ENCODE measurements at regions not wholly inside any gene's neighbourhood (a gene's known extent, or its start where the extent isn't known, plus 50 kb on each side); places are given as distances from the start of the nearest gene placed in this dataset.
A peak's percentile ranks its signal among the peaks of the same experiment; 100 is the strongest.
"Not testable (repeated sequence)": the region's sequence is repeated elsewhere in the genome, so short reads cannot be mapped to it uniquely, and the experiment has no call there.

- DNase-seq, result no peak
Measured at GRCh38 chr18:59848002-59848401, 51.8 kb upstream of the PMAIP1 start.

- DNase-seq, result not testable (repeated sequence)
Measured at GRCh38 chr18:59847491-59847846, 52.3 kb upstream of the PMAIP1 start.

- DNase-seq, result no peak
Measured at GRCh38 chr18:59846814-59847490, 52.8 kb upstream of the PMAIP1 start.

- DNase-seq, result no peak
Measured at GRCh38 chr18:59842947-59843346, 56.8 kb upstream of the PMAIP1 start.

GRCh38 chr18:59839931-59840685 is 59.7 kb upstream of the PMAIP1 start:
- no peak for DNase-seq

GRCh38 chr18:59839246-59839645 is 60.5 kb upstream of the PMAIP1 start:
- DNase-seq, result no peak

- peak in 1 of 2 experiments; percentile 15 for DNase-seq
Measured at GRCh38 chr18:59837586-59837985, 62.2 kb upstream of the PMAIP1 start.

GRCh38 chr18:59835605-59836379 is 64.0 kb upstream of the PMAIP1 start:
- no peak for DNase-seq

GRCh38 chr18:59834267-59834666 is 65.5 kb upstream of the PMAIP1 start:
- no peak for DNase-seq

GRCh38 chr18:59833785-59834184 is 66.0 kb upstream of the PMAIP1 start:
- no peak for DNase-seq

GRCh38 chr18:59823596-59824195 is 76.1 kb upstream of the PMAIP1 start:
- peak; percentile 17 to 28 for DNase-seq

GRCh38 chr18:59822612-59823550 is 76.9 kb upstream of the PMAIP1 start:
- no peak for DNase-seq

GRCh38 chr18:59821983-59822382 is 77.8 kb upstream of the PMAIP1 start:
- no peak for DNase-seq

GRCh38 chr18:59820663-59821062 is 79.1 kb upstream of the PMAIP1 start:
- no peak for DNase-seq

- DNase-seq, result no peak
Measured at GRCh38 chr18:59818769-59819168, 81.0 kb upstream of the PMAIP1 start.

- DNase-seq, result no peak
Measured at GRCh38 chr18:59814891-59815290, 84.9 kb upstream of the PMAIP1 start.

- no peak for DNase-seq
Measured at GRCh38 chr18:59813942-59814341, 85.9 kb upstream of the PMAIP1 start.

- no peak for DNase-seq
Measured at GRCh38 chr18:59810735-59811520, 88.9 kb upstream of the PMAIP1 start.

GRCh38 chr18:59810183-59810582 is 89.6 kb upstream of the PMAIP1 start:
- DNase-seq, result no peak

- no peak for DNase-seq
Measured at GRCh38 chr18:59802031-59802430, 97.8 kb upstream of the PMAIP1 start.

- DNase-seq, result no peak
Measured at GRCh38 chr18:59801576-59801975, 98.2 kb upstream of the PMAIP1 start.

Data from NCI-H187 (cell line).